B cell (primary cell): ENCODE measurements at regions not wholly inside any gene's neighbourhood (a gene's known extent, or its start where the extent isn't known, plus 50 kb on each side); places are given as distances from the start of the nearest gene placed in this dataset.

ENCODE experiments used
- ATAC-seq: fragments of 200-7000 bp; cut with Tn5 transposase; one replicate; pipeline ENCODE4 v1.10.0; 2021; ENCODE audit warnings: low read depth, mild to moderate bottlenecking, moderate number of reproducible peaks, moderate library complexity
- CTCF ChIA-PET: fragments of 350-600 bp; sonication (Branson Sonifier 250); formaldehyde crosslinking; loops from one replicate; lab custom pipeline; 2021; ENCODE audit warnings: antibody characterized with exemption, inconsistent platforms; lab: Charles Lee
- POLR2A ChIA-PET: fragments of 350-600 bp; sonication (Branson Sonifier 250); formaldehyde crosslinking; loops from one replicate; lab custom pipeline; 2021; ENCODE audit warnings: antibody characterized with exemption; lab: Charles Lee
- DNase-seq: peaks from one replicate; pipeline ENCODE4 v3.0.0; 2013
- H2AFZ ChIP-seq: 2 replicates; pipeline ENCODE4 v1.6.1; 2012; ENCODE audit warnings: mild to moderate bottlenecking, low read depth, low read length; ENCODE audit not compliant: insufficient read depth, poor library complexity, severe bottlenecking
- H3K27ac ChIP-seq, 2 donors: 1 replicate in 1 of 2; 2 replicates in 1 of 2; pipeline ENCODE4 v1.5.1; 2012 to 2013; ENCODE audit warnings: low read length in 2 of 2, mild to moderate bottlenecking in 2 of 2, moderate library complexity in 1 of 2
- H3K27me3 ChIP-seq, 4 experiments: fragments of 200-600 bp in 1 of 4; sonication (generic) in 1 of 4; replicated peaks in 1 of 4; 1 replicate in 2 of 4; 2 replicates in 2 of 4; pipeline versions ENCODE4 v1.6.1 to v1.7.0; 2013 to 2016; ENCODE audit warnings: low read length in 3 of 4, mild to moderate bottlenecking in 2 of 4, mixed read lengths in 1 of 4, moderate library complexity in 1 of 4; ENCODE audit not compliant: insufficient read depth in 4 of 4, control insufficient read depth in 3 of 4; ENCODE audit errors: control extremely low read depth in 1 of 4
- H3K36me3 ChIP-seq, 2 experiments: replicated peaks in 1 of 2; 1 replicate in 1 of 2; 2 replicates in 1 of 2; pipeline versions ENCODE4 v1.6.1 to v1.7.1; 2013; ENCODE audit warnings: low read length in 1 of 2; ENCODE audit not compliant: insufficient read depth in 2 of 2, control insufficient read depth in 1 of 2; ENCODE audit errors: control extremely low read depth in 1 of 2, extremely low read depth in 1 of 2
- H3K4me1 ChIP-seq, 2 donors: fragments of 200-600 bp in 1 of 2; sonication (generic) in 1 of 2; 1 replicate in 1 of 2; 2 replicates in 1 of 2; pipeline versions ENCODE4 v1.5.1 to v1.6.1; 2013 to 2017; ENCODE audit warnings: low read length in 2 of 2; ENCODE audit not compliant: control insufficient read depth in 2 of 2, insufficient read depth in 2 of 2
- H3K4me2 ChIP-seq: replicated peaks from 2 replicates; pipeline ENCODE3; 2012; ENCODE audit warnings: mild to moderate bottlenecking, low read depth, low read length; ENCODE audit not compliant: poor library complexity, severe bottlenecking
- H3K4me3 ChIP-seq, 5 experiments: fragments of 200-600 bp in 1 of 5; sonication (generic) in 1 of 5; 1 replicate in 3 of 5; 2 replicates in 2 of 5; pipeline versions ENCODE4 v1.5.1 to v1.7.0; 2011 to 2016; ENCODE audit warnings: low read length in 4 of 5, mild to moderate bottlenecking in 4 of 5, low read depth in 2 of 5, control low read depth in 1 of 5, moderate library complexity in 1 of 5; ENCODE audit not compliant: insufficient read depth in 1 of 5; ENCODE audit errors: control extremely low read depth in 1 of 5, extremely low read depth in 1 of 5
- H3K79me2 ChIP-seq: fragments of 200-600 bp; sonication (generic); one replicate; pipeline ENCODE4 v1.6.0; 2016; ENCODE audit warnings: low read length; ENCODE audit not compliant: control insufficient read depth, insufficient read depth
- H3K9ac ChIP-seq: fragments of 200-600 bp; sonication (generic); 2 replicates; pipeline ENCODE4 v1.6.1; 2017; ENCODE audit warnings: mild to moderate bottlenecking, low read length, moderate library complexity
- H3K9me3 ChIP-seq, 3 donors: one replicate each; pipeline versions ENCODE4 v1.6.1 to v1.7.1; 2013; ENCODE audit warnings: low read length in 2 of 3; ENCODE audit not compliant: control insufficient read depth in 2 of 3, insufficient read depth in 1 of 3; ENCODE audit errors: control extremely low read depth in 1 of 3
- H4K20me1 ChIP-seq: 2 replicates; pipeline ENCODE4 v1.6.0; 2012; ENCODE audit warnings: mild to moderate bottlenecking, low read length; ENCODE audit not compliant: insufficient read depth, control insufficient read depth, poor library complexity, severe bottlenecking
- H3K27ac Mint-ChIP-seq: one replicate; pipeline ENCODE4 v1.8.0; 2021; ENCODE audit warnings: mixed read lengths
- H3K27me3 Mint-ChIP-seq: one replicate; pipeline ENCODE4 v1.8.0; 2021; ENCODE audit warnings: mixed read lengths
- H3K4me1 Mint-ChIP-seq: one replicate; pipeline ENCODE4 v1.8.0; 2021; ENCODE audit warnings: mixed read lengths
- H3K4me3 Mint-ChIP-seq: one replicate; pipeline ENCODE4 v1.8.0; 2021; ENCODE audit warnings: mixed read lengths
- H3K9me3 Mint-ChIP-seq: one replicate; pipeline ENCODE4 v1.8.0; 2022; ENCODE audit warnings: mixed read lengths; ENCODE audit not compliant: insufficient read depth
- EZH2 ChIP-seq: IDR thresholded peaks from 2 replicates; pipeline ENCODE4 v1.6.1; 2012; ENCODE audit warnings: borderline replicate concordance, low read depth, mild to moderate bottlenecking, moderate library complexity, low read length; ENCODE audit not compliant: insufficient read depth, poor library complexity, severe bottlenecking
- WGBS: methylation state at CpG from one replicate; pipeline ENCODE4 v1.1.5; 2013; ENCODE audit warnings: missing lambda C conversion rate; ENCODE audit not compliant: insufficient coverage; 5-methylcytosine and 5-hydroxymethylcytosine counted together
- intact Hi-C: fragments of 100-400 bp; cut with micrococcal nuclease; formaldehyde crosslinking; loops from one replicate; pipeline ENCODE4 v1.10.0; 2022
- TF ChIP-seq, protein P1 (sequence below): fragments of 200-600 bp; IDR thresholded peaks from one replicate; pipeline ENCODE4 v1.8.0; 2022; ENCODE audit warnings: antibody characterized with exemption, mild to moderate bottlenecking

DNA sequence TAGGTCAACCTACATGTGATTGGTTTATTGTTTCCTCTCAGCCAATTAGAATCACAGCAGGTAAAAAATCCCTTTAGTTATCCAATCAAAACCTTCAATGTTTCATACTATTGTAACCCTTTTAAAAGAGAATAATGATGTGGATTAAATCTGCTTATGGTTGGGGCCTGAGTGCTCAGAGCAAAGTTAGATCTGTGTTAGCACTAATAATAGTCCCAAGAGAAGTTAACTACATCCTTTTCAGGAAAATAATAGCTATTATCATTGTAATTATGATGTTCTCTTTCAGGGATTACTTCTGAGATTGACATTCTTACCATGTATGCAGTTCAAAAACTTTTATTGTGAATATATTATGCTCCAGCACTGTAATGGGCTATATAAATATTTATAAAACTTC lies 262.6 kb upstream of the ARX start:
- Mint-ChIP-seq H3K4me1 (no peaks in the 10 kb centered on the region), H3K27ac (no peak overlapping the region), H3K27me3 (no peaks in the 10 kb centered on the region), H3K9me3 (no peaks in the 10 kb centered on the region), H3K4me3 (no peak overlapping the region)
- H3K36me3 ChIP-seq, result no peaks in the 10 kb centered on the region
- no peak overlapping the region for H3K9ac ChIP-seq
- no peaks in the 10 kb centered on the region for H4K20me1 ChIP-seq
- no peak overlapping the region for H3K4me2 ChIP-seq
- H3K27me3 ChIP-seq, result no peaks in the 10 kb centered on the region
- POLR2A ChIA-PET, result no interaction called here
- H3K9me3 ChIP-seq, result no peaks in the 10 kb centered on the region
- ATAC-seq (no peak), DNase-seq (no peak)
- intact Hi-C loops, result no loop called here
- H3K79me2 ChIP-seq, result no peaks in the 10 kb centered on the region
- TF ChIP-seq, protein P1, sequence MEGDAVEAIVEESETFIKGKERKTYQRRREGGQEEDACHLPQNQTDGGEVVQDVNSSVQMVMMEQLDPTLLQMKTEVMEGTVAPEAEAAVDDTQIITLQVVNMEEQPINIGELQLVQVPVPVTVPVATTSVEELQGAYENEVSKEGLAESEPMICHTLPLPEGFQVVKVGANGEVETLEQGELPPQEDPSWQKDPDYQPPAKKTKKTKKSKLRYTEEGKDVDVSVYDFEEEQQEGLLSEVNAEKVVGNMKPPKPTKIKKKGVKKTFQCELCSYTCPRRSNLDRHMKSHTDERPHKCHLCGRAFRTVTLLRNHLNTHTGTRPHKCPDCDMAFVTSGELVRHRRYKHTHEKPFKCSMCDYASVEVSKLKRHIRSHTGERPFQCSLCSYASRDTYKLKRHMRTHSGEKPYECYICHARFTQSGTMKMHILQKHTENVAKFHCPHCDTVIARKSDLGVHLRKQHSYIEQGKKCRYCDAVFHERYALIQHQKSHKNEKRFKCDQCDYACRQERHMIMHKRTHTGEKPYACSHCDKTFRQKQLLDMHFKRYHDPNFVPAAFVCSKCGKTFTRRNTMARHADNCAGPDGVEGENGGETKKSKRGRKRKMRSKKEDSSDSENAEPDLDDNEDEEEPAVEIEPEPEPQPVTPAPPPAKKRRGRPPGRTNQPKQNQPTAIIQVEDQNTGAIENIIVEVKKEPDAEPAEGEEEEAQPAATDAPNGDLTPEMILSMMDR, result no peak
- no peak for TF ChIP-seq EZH2
- H3K4me1 ChIP-seq, result no peaks in the 10 kb centered on the region
- no peak overlapping the region for H3K27ac ChIP-seq
- CTCF ChIA-PET, result no interaction called here
- H2AFZ ChIP-seq, result no peak overlapping the region
- H3K4me3 ChIP-seq, result no peak overlapping the region

DNA sequence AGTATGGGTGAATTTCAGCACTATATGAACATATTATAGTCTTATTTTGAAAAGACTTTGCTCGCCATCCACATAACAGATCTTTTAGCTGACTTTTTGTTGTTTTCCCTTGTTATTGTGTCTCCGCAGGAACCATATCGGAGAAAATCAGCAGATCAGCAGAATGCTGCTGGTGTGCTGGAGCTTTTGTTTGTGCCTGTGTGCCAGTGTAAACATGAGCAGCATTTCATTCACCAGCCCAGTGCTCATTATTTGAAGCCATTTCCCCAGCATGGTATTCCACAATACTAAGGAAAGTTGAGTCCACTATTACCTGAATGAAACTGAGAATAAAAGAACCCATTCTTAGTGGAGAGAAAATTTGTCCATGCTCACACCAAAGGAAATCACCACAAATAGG lies 261.8 kb upstream of the ARX start:
- no peak for ATAC-seq
- H3K4me3 ChIP-seq, result no peak overlapping the region
- no peak overlapping the region for H3K4me2 ChIP-seq
- DNase-seq, result no peak
- no peaks in the 10 kb centered on the region for H3K79me2 ChIP-seq
- no peak overlapping the region for H2AFZ ChIP-seq
- intact Hi-C loops, result no loop called here
- no peak overlapping the region for H3K27ac ChIP-seq
- no peaks in the 10 kb centered on the region for H3K27me3 Mint-ChIP-seq
- no peak overlapping the region for H3K27ac Mint-ChIP-seq
- no peaks in the 10 kb centered on the region for H4K20me1 ChIP-seq
- H3K36me3 ChIP-seq, result no peaks in the 10 kb centered on the region
- 100% methylated on average over 2 of the region's 3 CpGs for WGBS
- H3K4me1 Mint-ChIP-seq, result no peaks in the 10 kb centered on the region
- H3K9me3 ChIP-seq, result no peaks in the 10 kb centered on the region
- CTCF ChIA-PET, result no interaction called here
- no peak overlapping the region for H3K4me3 Mint-ChIP-seq
- H3K4me1 ChIP-seq, result no peaks in the 10 kb centered on the region
- POLR2A ChIA-PET, result no interaction called here
- no peak overlapping the region for H3K9ac ChIP-seq
- H3K9me3 Mint-ChIP-seq, result no peaks in the 10 kb centered on the region
- TF ChIP-seq, protein P1, result no peak
- no peak for TF ChIP-seq EZH2
- H3K27me3 ChIP-seq, result no peaks in the 10 kb centered on the region
